Activated B cell treated with CpG ODN at 0.5 μM for 24 hours (primary cell): ENCODE measurements at regions not wholly inside any gene's neighbourhood (a gene's known extent, or its start where the extent isn't known, plus 50 kb on each side); places are given as distances from the start of the nearest gene placed in this dataset.

Experiments used
- ATAC-seq: fragments of 200-7000 bp; cut with Tn5 transposase; one replicate; pipeline ENCODE4 v1.10.0; 2021; ENCODE audit warnings: low read depth, mild to moderate bottlenecking, moderate library complexity
- CTCF ChIA-PET: fragments of 350-600 bp; sonication (Branson Sonifier 250); formaldehyde crosslinking; loops from one replicate; lab custom pipeline; 2021; ENCODE audit warnings: antibody characterized with exemption; lab: Charles Lee
- POLR2A ChIA-PET: fragments of 350-600 bp; sonication (Branson Sonifier 250); formaldehyde crosslinking; loops from one replicate; lab custom pipeline; 2021; ENCODE audit warnings: antibody characterized with exemption; lab: Charles Lee
- DNase-seq: peaks from one replicate; pipeline ENCODE4 v3.0.0; 2022
- H3K27ac Mint-ChIP-seq: one replicate; pipeline ENCODE4 v1.8.0; 2020; ENCODE audit warnings: mixed read lengths
- H3K27me3 Mint-ChIP-seq: one replicate; pipeline ENCODE4 v1.8.0; 2021; ENCODE audit warnings: mixed read lengths
- H3K36me3 Mint-ChIP-seq: one replicate; pipeline ENCODE4 v1.8.0; 2021; ENCODE audit warnings: low read depth, mixed read lengths
- H3K4me1 Mint-ChIP-seq: one replicate; pipeline ENCODE4 v1.8.0; 2021; ENCODE audit warnings: mixed read lengths
- H3K4me3 Mint-ChIP-seq: one replicate; pipeline ENCODE4 v1.8.0; 2020; ENCODE audit warnings: mild to moderate bottlenecking, mixed read lengths
- H3K9me3 Mint-ChIP-seq: one replicate; pipeline ENCODE4 v1.8.0; 2020; ENCODE audit warnings: mixed read lengths
- CTCF ChIP-seq: fragments of 200-600 bp; IDR thresholded peaks from one replicate; pipeline ENCODE4 v1.8.0; 2022; ENCODE audit warnings: antibody characterized with exemption, mild to moderate bottlenecking
- intact Hi-C: fragments of 100-400 bp; cut with micrococcal nuclease; formaldehyde crosslinking; loops from one replicate; pipeline ENCODE4 v1.15.1; 2024

- Mint-ChIP-seq H3K27ac (no peak overlapping the region), H3K4me3 (no peak overlapping the region), H3K27me3 (no peaks in the 10 kb centered on the region), H3K36me3 (no peaks in the 10 kb centered on the region), H3K9me3 (peaks cover 2% of the 10 kb centered on the region), H3K4me1 (no peaks in the 10 kb centered on the region)
- DNase-seq, result no peak
- ChIA-PET POLR2A (no interaction called here), CTCF (no interaction called here)
- no peak for ATAC-seq
- no peak for TF ChIP-seq CTCF
- intact Hi-C loops, result no loop called here
These were observed 535.9 kb upstream of the FAT3 start for GRCh38 chr11:91688672-91689071.

GRCh38 chr11:91686700-91687099 is 537.9 kb upstream of the FAT3 start:
- Mint-ChIP-seq H3K27ac (no peak overlapping the region), H3K4me3 (no peak overlapping the region), H3K9me3 (peaks cover 2% of the 10 kb centered on the region), H3K4me1 (no peaks in the 10 kb centered on the region), H3K36me3 (no peaks in the 10 kb centered on the region), H3K27me3 (no peaks in the 10 kb centered on the region)
- POLR2A ChIA-PET, result no interaction called here
- no peak for TF ChIP-seq CTCF
- CTCF ChIA-PET, result no interaction called here
- ATAC-seq (no peak), DNase-seq (no peak)
- intact Hi-C loops, result no loop called here

DNA sequence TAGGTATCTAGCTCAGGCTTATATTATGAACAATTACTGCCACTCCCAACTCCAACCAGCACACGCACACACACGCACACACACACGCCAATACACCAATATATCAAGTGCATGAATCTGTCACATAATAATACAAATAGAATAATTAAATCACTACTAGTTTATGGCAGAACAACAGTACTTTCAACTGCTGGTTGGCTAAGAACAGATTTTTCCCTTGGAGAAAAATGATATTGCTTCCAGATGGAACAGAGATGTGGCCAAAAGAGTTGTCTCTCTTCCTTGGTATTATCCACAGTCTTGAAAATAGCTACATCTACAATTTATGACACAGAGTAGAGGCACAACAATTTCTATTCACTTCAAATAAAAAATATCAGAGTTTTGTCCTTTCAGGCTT is 538.3 kb upstream of the FAT3 start:
- DNase-seq, result no peak
- no peaks in the 10 kb centered on the region for H3K4me1 Mint-ChIP-seq
- POLR2A ChIA-PET, result no interaction called here
- ATAC-seq, result no peak
- H3K27ac Mint-ChIP-seq, result no peak overlapping the region
- H3K9me3 Mint-ChIP-seq, result peaks cover 2% of the 10 kb centered on the region
- no peaks in the 10 kb centered on the region for H3K36me3 Mint-ChIP-seq
- no peak overlapping the region for H3K4me3 Mint-ChIP-seq
- TF ChIP-seq CTCF, result no peak
- no peaks in the 10 kb centered on the region for H3K27me3 Mint-ChIP-seq
- intact Hi-C loops, result no loop called here
- CTCF ChIA-PET, result no interaction called here

- Mint-ChIP-seq H3K36me3 (no peaks in the 10 kb centered on the region), H3K27ac (no peak overlapping the region), H3K4me3 (no peak overlapping the region), H3K27me3 (no peaks in the 10 kb centered on the region), H3K9me3 (peaks cover 17% of the 10 kb centered on the region), H3K4me1 (no peaks in the 10 kb centered on the region)
- ATAC-seq (no peak), DNase-seq (no peak)
- ChIA-PET CTCF (no interaction called here), POLR2A (no interaction called here)
- TF ChIP-seq CTCF, result no peak
- intact Hi-C loops, result no loop called here
These were observed 550.9 kb upstream of the FAT3 start for GRCh38 chr11:91673705-91674104.

DNA sequence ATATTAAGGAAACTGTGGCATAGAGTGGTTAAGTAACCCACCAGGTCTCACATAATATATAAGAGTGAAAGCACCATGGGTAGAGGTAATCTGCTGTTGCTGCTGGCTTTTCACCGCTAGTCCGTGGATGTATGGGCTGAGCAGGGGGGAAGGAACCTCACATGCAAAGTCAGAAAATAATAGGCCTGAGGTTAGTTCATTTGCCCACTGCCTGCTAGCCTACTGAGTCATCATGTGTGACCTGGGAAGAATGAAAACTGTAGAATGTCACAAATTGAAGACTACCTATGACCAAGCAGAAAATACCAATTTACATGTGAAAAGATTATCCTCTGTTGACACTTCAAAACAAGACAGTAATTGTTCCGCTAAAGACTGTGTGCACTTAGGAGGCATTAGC is 560.1 kb upstream of the FAT3 start:
- no peaks in the 10 kb centered on the region for H3K36me3 Mint-ChIP-seq
- H3K4me1 Mint-ChIP-seq, result no peaks in the 10 kb centered on the region
- no peak for DNase-seq
- TF ChIP-seq CTCF, result no peak
- no peak for ATAC-seq
- H3K4me3 Mint-ChIP-seq, result no peak overlapping the region
- intact Hi-C loops, result no loop called here
- H3K27me3 Mint-ChIP-seq, result no peaks in the 10 kb centered on the region
- ChIA-PET POLR2A (no interaction called here), CTCF (no interaction called here)
- H3K9me3 Mint-ChIP-seq, result peaks cover 6% of the 10 kb centered on the region
- H3K27ac Mint-ChIP-seq, result no peak overlapping the region
